Ishikawa (cell line): ENCODE measurements at regions not wholly inside any gene's neighbourhood (a gene's known extent, or its start where the extent isn't known, plus 50 kb on each side); places are given as distances from the start of the nearest gene placed in this dataset.

ENCODE experiments used
- CEBPB ChIP-seq: IDR thresholded peaks from 2 replicates; pipeline ENCODE4 v1.6.1; 2012
- CREB1 ChIP-seq: IDR thresholded peaks from 2 replicates; pipeline ENCODE4 v1.6.1; 2012; ENCODE audit warnings: low read depth
- EGR1 ChIP-seq: IDR thresholded peaks from 2 replicates; pipeline ENCODE4 v1.6.1; 2012
- EP300 ChIP-seq: IDR thresholded peaks from 2 replicates; pipeline ENCODE4 v1.6.1; 2012; ENCODE audit warnings: borderline replicate concordance
- FOXM1 ChIP-seq: IDR thresholded peaks from 2 replicates; pipeline ENCODE4 v1.6.1; 2012; ENCODE audit warnings: low read depth, borderline replicate concordance
- MAX ChIP-seq: IDR thresholded peaks from 2 replicates; pipeline ENCODE4 v1.6.1; 2012
- NFIC ChIP-seq: IDR thresholded peaks from 2 replicates; pipeline ENCODE4 v1.6.1; 2012
- RAD21 ChIP-seq: IDR thresholded peaks from 2 replicates; pipeline ENCODE4 v1.6.1; 2012; ENCODE audit warnings: low read depth
- REST ChIP-seq: IDR thresholded peaks from 2 replicates; pipeline ENCODE4 v1.6.1; 2012; ENCODE audit warnings: low read depth, mild to moderate bottlenecking
- TAF1 ChIP-seq: IDR thresholded peaks from 2 replicates; pipeline ENCODE4 v1.6.1; 2012; ENCODE audit warnings: low read depth, mild to moderate bottlenecking
- TCF12 ChIP-seq: IDR thresholded peaks from 2 replicates; pipeline ENCODE4 v1.6.1; 2012; ENCODE audit warnings: low read depth
- TEAD4 ChIP-seq: IDR thresholded peaks from 2 replicates; pipeline ENCODE4 v1.6.1; 2012
- USF1 ChIP-seq: IDR thresholded peaks from 2 replicates; pipeline ENCODE4 v1.6.1; 2012
- YY1 ChIP-seq: IDR thresholded peaks from 2 replicates; pipeline ENCODE4 v1.6.1; 2012; ENCODE audit warnings: low read depth
- ZBTB7A ChIP-seq: IDR thresholded peaks from 2 replicates; pipeline ENCODE4 v1.6.1; 2012; ENCODE audit warnings: low read depth

GRCh38 chr1:218503102-218503501 lies 158.0 kb downstream of the TGFB2 start:
- TF ChIP-seq CREB1: no peak
- no peak for TF ChIP-seq USF1
- TF ChIP-seq TCF12: no peak
- no peak for TF ChIP-seq EGR1
- TF ChIP-seq ZBTB7A: no peak
- TF ChIP-seq YY1: no peak
- no peak for TF ChIP-seq MAX
- no peak for TF ChIP-seq CEBPB
- TF ChIP-seq REST: no peak
- TF ChIP-seq RAD21: no peak
- TF ChIP-seq TAF1: no peak
- TF ChIP-seq EP300: no peak
- TF ChIP-seq TEAD4: no peak
- TF ChIP-seq FOXM1: no peak
- no peak for TF ChIP-seq NFIC

- TF ChIP-seq MAX: no peak
- no peak for TF ChIP-seq TAF1
- peak; percentile 24; the same call in 1 of the 2 replicates for TF ChIP-seq USF1
These were observed 162.3 kb downstream of the TGFB2 start for GRCh38 chr1:218507355-218508002.

GRCh38 chr1:218510153-218510772 lies 165.1 kb downstream of the TGFB2 start:
- TF ChIP-seq EP300: no peak
- TF ChIP-seq TEAD4: no peak
- TF ChIP-seq NFIC: no peak
- no peak for TF ChIP-seq YY1

GRCh38 chr1:218513328-218513727 lies 168.2 kb downstream of the TGFB2 start:
- no peak for TF ChIP-seq YY1
- no peak for TF ChIP-seq USF1
- TF ChIP-seq RAD21: no peak
- no peak for TF ChIP-seq EGR1
- TF ChIP-seq TEAD4: no peak
- no peak for TF ChIP-seq REST
- TF ChIP-seq EP300: no peak
- TF ChIP-seq TAF1: no peak
- TF ChIP-seq TCF12: no peak
- no peak for TF ChIP-seq CREB1
- TF ChIP-seq ZBTB7A: no peak
- TF ChIP-seq NFIC: no peak
- no peak for TF ChIP-seq MAX
- TF ChIP-seq FOXM1: no peak
- no peak for TF ChIP-seq CEBPB

GRCh38 chr1:218514689-218515088 lies 169.6 kb downstream of the TGFB2 start:
- TF ChIP-seq USF1 (no peak), ZBTB7A (no peak), RAD21 (no peak), MAX (no peak)
